ENCODE measurements at regions not wholly inside any gene's neighbourhood (a gene's known extent, or its start where the extent isn't known, plus 50 kb on each side); places are given as distances from the start of the nearest gene placed in this dataset.

DNA sequence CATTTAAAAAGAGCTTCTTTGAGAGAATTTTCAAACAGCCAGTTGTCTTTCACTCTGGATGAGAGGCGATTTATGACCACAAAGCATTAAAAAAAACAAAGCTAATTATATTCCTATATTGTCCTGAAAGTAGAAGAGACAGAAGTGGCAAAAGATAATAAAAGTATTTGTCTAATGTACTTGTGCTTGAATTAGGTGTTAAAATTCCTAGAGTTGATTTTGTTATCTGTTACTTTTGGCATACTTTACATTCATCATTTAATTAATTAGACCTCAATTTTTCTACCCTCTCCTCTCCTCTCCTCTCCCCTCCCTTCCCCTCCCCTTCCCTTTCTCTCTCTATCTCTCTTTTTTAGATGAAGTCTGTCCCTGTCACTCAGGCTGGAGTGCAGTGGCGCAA lies 635.1 kb upstream of the ZNF385D start:
- Histone ChIP-seq H3K4me3 (no peak overlapping the region), H3K27me3 (no peaks in the 10 kb centered on the region), H3K27ac (no peak overlapping the region), H3K9me3 (no peaks in the 10 kb centered on the region), H3K4me1 (no peaks in the 10 kb centered on the region), H3K36me3 (no peaks in the 10 kb centered on the region)
- DNase-seq, result no peak
- no peak for TF ChIP-seq POLR2AphosphoS5 (IDR thresholded peaks at IDR 0.05)
- TF ChIP-seq POLR2A (IDR thresholded peaks at IDR 0.05), result no peak
- TF ChIP-seq, protein P1, sequence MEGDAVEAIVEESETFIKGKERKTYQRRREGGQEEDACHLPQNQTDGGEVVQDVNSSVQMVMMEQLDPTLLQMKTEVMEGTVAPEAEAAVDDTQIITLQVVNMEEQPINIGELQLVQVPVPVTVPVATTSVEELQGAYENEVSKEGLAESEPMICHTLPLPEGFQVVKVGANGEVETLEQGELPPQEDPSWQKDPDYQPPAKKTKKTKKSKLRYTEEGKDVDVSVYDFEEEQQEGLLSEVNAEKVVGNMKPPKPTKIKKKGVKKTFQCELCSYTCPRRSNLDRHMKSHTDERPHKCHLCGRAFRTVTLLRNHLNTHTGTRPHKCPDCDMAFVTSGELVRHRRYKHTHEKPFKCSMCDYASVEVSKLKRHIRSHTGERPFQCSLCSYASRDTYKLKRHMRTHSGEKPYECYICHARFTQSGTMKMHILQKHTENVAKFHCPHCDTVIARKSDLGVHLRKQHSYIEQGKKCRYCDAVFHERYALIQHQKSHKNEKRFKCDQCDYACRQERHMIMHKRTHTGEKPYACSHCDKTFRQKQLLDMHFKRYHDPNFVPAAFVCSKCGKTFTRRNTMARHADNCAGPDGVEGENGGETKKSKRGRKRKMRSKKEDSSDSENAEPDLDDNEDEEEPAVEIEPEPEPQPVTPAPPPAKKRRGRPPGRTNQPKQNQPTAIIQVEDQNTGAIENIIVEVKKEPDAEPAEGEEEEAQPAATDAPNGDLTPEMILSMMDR (IDR thresholded peaks at IDR 0.05), result no peak
- no peak for TF ChIP-seq EP300 (IDR thresholded peaks at IDR 0.05)
- intact Hi-C loops (cut with DNase I; ENCODE audit: low total_unique reads), result no loop called here
- 77 to 92% (median 87%) methylated on average over 2 of the region's 2 CpGs for WGBS, 5 donors

DNA sequence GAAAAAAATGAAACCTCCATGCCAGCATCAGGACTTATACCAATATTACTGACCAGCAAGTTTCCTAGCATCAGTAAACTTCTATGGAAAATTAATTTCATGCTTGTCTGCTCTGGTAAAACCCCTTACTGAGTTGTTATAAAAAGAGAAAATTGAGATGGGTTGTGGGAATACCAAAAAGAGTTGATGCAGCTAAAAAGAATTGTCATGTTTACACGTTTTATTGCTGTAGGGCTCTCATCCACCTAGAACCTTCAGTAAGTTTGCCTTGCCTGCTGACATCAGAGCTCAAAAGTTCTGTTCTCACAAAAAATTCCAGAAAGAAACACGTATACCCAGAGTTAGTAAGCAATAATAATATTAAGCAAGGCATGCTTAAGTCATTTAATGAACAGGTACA lies 641.3 kb upstream of the ZNF385D start:
- Histone ChIP-seq H3K36me3 (no peaks in the 10 kb centered on the region), H3K9me3 (no peaks in the 10 kb centered on the region), H3K27ac (no peak overlapping the region), H3K4me3 (no peak overlapping the region), H3K4me1 (no peaks in the 10 kb centered on the region), H3K27me3 (no peaks in the 10 kb centered on the region)
- intact Hi-C loops (cut with DNase I; ENCODE audit: low total_unique reads), result no loop called here
- DNase-seq, result no peak
- TF ChIP-seq POLR2AphosphoS5 (IDR thresholded peaks at IDR 0.05) (no peak), EP300 (IDR thresholded peaks at IDR 0.05) (no peak), POLR2A (IDR thresholded peaks at IDR 0.05) (no peak)
- TF ChIP-seq, protein P1 (IDR thresholded peaks at IDR 0.05), result no peak
- WGBS, 5 donors, result 6 to 31% (median 17%) methylated on average over 2 of the region's 2 CpGs

DNA sequence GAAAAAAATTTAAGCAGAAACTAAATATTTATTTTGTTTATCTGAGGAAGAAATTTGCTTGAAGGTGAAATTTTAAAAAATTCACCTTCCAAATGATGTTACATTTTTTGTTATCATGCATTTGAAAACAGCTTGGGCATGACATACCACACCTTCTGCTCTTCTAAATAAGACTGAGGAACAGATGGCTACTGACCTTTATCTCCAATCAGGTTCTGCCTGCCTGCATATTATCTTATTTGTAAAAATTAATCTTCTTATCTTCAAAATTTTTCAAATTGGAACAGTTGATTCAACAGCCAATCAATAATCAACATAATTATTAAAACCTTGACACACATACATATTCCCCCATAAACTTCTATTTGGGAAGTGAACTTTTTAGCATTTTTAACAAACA lies 641.8 kb upstream of the ZNF385D start:
- Histone ChIP-seq H3K4me3 (no peak overlapping the region), H3K9me3 (no peaks in the 10 kb centered on the region), H3K36me3 (no peaks in the 10 kb centered on the region), H3K27ac (no peak overlapping the region), H3K27me3 (no peaks in the 10 kb centered on the region), H3K4me1 (no peaks in the 10 kb centered on the region)
- intact Hi-C loops (cut with DNase I; ENCODE audit: low total_unique reads), result no loop called here
- TF ChIP-seq POLR2AphosphoS5 (IDR thresholded peaks at IDR 0.05) (no peak), POLR2A (IDR thresholded peaks at IDR 0.05) (no peak), EP300 (IDR thresholded peaks at IDR 0.05) (no peak)
- TF ChIP-seq, protein P1 (IDR thresholded peaks at IDR 0.05), result no peak
- no peak for DNase-seq

DNA sequence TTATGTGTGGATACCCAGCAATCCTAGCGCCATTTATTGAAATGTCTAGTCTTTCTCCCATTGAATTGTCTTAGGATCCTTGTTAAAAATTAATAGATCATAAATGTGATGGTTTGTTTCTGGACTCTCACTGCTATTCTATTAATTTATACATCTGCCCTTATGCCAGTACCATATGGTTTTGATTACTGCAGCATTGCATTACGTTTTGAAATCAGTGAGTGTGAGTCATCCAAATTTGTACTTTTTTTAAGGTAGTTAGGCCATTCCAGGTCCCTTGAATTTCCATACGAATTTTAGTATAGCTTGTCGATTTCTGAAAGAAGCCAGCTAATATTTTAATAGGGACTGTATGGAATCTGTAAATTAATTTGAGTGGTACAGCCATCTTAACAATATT lies 648.6 kb upstream of the ZNF385D start:
- 63 to 69% (median 65%) methylated on average over 4 of the region's 4 CpGs for WGBS, 5 donors
- intact Hi-C loops (cut with DNase I; ENCODE audit: low total_unique reads), result no loop called here
- Histone ChIP-seq H3K4me3 (no peak overlapping the region), H3K27ac (no peak overlapping the region), H3K27me3 (no peaks in the 10 kb centered on the region), H3K36me3 (no peaks in the 10 kb centered on the region), H3K4me1 (no peaks in the 10 kb centered on the region), H3K9me3 (peaks cover 0 to 10% (median 2%) of the 10 kb centered on the region in 4 donors)
- TF ChIP-seq POLR2AphosphoS5 (IDR thresholded peaks at IDR 0.05), result no peak
- no peak for TF ChIP-seq EP300 (IDR thresholded peaks at IDR 0.05)
- TF ChIP-seq POLR2A (IDR thresholded peaks at IDR 0.05), result no peak
- TF ChIP-seq, protein P1 (IDR thresholded peaks at IDR 0.05), result no peak
- no peak for DNase-seq

All from stomach (tissue), 8 donors.